CD4-positive, alpha-beta T cell treated with Interleukin-2 at 100 ng/mL for 4 hours (primary cell): ENCODE measurements at regions not wholly inside any gene's neighbourhood (a gene's known extent, or its start where the extent isn't known, plus 50 kb on each side); places are given as distances from the start of the nearest gene placed in this dataset.

Source experiments
- DNase-seq: peaks from one replicate; pipeline ENCODE4 v3.0.0-alpha.2; 2020; ENCODE audit warnings: low spot score

DNA sequence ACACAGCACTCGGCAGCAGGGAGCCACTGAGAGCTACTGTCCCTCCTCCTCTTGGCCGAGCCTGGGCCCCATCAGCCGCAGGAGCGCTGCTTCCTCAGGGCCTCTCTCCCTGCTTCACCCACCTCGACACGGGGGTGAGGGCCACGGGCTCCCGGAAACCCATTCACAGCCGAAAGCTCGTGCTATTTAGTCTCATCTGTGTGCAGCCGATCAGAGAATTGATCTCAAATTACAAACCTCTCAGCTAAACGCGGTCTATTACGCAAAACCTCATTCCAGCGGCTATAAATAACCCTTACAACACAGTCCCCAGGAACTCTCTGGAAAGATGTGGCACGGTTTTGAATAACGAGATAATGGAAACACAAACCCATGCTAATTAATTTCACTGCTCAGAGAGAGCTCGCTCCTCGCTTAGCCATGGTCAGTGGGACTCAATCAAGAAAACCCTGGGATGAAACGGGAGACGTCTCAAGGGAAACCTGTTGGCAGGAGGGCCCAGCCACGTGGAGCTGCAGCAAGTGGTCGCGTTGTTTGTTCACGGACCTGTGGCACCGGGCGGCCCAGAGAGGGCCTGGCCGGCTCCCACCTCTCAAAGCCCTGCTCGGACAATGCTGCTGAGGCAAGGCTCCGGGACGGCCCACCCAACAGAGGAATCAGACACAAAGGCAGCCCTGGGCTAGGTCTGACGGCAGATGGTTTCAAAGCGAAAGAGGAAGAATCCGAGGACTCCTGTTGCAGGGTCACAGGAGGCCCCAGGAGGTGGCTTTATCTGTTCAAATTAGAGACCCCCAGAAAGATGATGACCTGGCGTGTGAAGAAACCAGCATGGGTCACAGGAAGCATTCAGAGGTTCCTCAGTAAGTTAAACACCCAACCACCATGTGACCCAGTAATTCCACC, 210.5 kb downstream of the CTTN start:
- DNase-seq = no peak

DNA sequence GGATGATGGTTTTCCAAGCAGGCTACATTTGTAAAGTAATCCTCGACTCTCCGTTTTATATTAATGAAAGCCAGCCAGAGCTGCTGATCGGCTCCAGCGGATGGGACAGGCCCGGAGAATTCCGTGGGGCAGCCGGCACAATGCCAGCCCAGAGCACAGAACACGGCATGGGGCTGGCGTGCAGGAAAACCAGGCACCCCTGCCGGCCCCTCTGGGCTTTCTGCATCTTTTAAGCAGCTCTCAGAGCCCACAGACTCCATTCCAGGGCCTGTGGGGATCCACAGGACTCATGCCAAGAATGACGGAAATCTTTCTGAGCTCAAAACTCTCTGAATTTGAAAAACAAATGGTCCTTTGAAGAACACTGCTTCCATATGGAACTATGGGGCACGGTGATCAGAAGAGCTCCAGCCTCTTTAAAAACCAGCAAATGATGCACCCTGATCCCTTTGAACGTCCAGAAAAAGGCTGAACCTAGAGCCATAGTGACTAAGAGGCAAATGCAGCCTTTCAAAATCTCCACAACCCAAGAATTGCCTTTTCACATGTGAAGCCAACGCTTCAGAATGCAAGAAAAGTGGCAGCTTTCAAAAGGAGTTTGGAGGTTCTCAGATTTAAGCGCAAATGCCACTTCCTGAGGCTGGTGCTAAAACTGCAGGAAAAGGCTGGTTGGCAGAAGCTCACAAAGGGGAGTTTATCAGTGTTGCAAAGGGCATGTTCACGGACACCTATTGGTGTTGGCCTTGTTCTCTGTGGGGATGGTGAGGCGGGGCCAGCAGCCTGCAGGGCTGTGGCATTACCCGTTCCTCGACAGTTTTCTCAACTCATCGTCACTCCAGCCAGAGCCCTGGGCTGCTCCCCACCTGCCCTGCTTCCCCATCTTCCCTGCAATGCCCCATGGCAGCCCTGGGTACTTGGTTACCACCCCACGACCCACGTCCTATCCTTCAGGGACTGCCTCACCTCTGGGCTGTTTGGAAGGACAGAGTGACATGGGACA, 212.5 kb downstream of the CTTN start:
- no peak for DNase-seq

DNA sequence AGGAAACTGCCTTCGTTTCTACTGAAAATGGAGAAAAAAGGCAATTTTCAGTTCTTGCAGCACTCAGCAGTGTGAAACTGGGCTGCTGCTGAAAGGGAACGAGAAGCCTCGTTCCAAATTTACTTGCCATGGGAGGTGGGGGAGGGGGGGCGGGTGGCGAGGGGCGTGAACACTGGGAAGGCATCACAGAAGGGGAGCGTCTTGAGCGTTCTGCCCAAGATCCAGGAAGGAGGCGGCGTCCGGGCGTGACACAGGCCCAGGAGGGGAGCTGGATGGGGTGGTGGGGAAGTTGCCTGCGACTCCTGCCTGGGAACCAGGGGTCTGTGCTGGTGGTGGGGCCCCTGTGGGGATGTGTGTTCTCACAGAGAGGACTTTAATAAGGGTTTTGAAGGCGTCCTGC, 213.5 kb downstream of the CTTN start:
- no peak for DNase-seq

DNA sequence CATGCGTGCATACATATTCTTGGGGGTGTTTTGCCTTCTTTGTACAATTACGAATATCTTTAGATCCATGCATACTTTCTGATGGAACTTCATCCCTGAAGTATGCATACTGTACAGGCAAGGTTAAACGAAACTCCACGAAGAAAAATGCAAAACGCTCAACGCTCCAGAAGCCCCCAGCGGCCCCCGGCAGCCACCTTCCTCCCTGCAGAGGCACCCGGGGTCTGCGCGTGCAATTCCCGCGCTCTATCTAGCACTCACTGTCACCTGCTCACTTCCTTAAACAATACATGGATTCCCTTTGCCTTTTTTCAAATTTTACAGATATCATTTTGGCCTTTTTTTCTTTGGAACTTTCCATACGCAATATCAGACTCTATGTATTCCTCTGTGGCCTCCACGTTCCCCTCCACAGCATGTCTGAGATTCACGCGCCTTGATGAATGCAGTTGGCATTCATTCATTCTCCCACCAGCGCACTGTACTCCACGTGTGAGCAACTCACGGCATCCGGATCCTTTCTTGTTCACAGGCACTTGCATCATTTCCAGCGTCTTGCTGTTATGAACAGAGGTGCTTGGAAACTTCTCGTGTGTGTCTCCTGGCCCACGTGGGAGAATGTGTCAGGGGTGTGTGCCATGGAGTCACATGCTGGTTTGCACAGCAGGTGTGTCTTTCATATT, 214.3 kb downstream of the CTTN start:
- DNase-seq = no peak

DNA sequence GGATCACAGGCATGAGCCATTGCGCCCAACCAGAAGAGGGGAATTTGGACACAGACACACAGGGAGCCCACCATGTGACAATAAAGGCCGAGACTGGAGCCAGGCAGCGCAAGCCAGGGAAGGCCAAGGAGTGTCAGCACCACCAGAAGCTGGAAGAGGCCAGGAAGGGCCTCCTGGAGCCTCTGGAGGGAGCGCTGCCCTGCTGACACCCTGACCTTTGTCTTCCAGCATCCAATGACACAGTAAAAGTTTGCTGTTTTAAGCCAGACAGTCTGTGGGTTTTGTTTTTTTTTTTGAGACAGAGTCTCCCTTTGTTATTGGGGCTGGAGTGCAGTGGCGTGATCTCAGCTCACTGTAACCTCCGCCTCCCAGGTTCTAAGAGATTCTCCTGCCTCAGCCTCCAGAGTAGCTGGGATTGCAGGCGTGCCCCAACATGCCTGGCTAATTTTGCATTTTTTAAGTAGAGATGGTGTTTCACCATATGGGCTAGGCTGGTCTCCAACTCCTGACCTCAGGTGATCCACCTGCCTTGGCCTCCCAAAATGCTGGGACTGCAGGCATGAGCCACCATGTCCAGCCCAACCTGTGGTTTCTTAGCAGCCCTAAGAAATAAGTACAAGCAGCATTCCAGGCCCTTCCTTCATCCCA, 215.8 kb downstream of the CTTN start:
- no peak for DNase-seq

DNA sequence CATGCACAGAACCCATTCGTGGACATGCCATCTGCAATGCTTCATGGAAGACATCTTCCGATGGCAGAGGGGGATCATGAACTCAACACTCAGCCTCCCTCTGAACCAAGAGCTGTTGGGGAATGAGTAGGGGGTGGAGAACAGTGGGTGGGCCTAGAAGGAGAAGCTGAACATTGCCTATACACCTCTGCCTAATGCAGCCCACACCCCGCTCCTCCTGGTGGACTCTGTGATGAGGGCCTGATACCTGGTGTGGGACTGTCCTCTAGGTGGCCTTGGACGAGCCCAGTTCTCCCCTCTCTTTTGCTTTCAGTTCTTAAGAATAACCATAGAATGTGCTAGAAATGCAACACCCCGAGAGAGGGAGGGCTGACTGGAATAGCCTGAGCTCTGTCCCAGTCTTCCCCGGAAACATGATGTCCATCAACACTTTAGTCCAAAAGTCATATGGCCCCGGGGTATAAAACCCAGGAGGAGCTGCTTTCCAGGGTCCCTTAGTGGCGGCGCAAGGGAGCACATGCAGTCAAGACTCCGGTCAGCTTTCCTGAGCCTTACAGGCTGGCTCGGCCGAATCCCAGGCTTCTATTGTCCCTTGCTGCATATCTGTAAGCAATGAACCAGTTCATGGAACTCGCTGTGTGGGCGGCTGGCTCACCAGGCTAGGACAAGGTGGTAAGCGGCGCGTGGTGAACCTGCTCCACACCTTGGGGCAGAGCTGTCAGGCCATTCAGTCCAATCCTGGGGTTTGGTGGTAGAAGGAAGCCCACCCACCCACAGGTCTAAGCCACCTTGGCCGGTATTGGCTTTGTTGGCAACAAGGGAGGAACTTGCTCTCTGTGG, 216.9 kb downstream of the CTTN start:
- no peak for DNase-seq

DNA sequence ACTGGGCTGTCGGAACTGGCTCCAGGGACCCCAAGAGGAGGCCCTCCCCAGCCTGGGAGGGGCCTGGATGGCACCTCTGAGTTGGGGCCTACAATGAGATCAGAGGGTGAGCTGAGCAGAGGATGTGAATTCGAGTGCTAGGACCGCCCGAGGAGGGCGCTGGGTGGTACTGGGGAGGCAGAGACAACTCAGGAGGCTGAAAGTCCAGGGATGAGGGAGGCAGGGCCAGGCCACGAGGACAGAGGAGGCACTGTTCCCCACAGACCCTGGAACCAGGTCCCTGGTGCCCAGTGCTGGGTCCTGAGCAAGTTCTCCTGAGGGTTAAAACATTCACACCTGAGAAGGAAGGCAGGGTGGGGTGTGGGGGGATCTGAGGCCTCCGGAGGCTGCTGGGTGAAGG, 218.0 kb downstream of the CTTN start:
- DNase-seq = no peak

DNA sequence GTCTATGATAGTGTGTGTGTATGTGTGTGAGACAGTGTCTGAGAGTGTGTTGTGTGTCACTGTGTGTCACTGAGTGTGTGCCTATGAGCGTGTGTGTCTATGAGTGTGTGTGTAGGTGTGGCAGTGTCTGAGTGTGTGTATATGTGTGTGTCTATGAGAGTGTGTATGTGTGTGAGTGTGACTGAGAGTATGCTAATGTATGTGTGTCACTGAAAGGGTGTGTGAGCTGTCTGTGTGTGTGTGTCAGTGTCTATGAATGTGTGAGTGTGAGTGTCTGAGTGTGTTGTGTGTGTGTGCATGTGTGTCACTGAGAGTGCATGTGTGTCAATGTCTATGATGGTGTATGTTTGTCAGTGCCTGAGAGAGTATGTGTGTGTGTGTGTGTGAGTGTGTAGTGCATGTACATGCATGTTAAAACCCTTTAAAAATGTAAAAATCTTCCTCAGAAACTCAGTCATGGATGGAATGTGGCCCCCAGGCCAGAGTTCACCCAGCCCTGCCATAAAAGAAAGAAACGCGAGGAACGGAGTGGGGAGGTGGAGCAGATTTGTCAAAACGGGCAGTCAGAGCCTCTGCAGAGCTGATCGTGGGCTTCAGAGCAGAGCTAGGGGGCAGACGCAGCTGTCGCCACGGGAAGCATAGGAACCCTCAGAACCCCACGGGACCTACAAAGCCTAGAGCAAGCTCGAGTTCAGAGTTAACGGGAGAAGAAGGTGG, 218.8 kb downstream of the CTTN start:
- no peak for DNase-seq

DNA sequence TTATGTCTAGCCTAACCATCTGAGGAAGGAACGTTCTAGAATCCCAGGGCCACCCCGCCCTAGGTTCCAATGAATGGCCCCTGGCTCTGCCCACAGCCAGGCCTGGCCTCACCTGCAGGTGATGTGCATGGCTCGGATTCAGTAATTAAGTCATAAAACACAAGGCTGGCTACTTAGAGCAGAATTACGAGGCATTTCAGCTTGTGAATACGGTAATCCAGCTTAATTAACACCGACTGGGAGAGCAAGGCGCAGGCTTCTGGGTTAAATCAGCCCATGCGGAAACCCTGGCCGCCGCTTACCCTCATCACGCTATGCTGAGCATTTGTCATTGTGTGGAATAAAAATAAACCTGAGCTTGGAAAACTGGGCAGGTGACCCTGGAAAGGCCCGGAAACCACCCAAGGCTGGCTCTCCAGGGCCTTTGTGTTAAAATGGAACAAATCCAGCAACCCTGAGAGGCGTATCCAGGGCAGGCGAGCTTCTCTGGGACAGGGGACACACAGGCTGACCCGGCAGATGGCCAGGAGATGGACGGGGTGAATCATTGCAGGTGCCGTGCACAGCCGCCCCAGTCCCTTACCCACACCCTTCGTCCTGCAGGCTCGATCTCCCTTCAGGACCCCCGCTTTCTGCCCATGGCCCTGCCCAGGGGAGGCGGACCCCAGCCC, 220.2 kb downstream of the CTTN start:
- no peak for DNase-seq

DNA sequence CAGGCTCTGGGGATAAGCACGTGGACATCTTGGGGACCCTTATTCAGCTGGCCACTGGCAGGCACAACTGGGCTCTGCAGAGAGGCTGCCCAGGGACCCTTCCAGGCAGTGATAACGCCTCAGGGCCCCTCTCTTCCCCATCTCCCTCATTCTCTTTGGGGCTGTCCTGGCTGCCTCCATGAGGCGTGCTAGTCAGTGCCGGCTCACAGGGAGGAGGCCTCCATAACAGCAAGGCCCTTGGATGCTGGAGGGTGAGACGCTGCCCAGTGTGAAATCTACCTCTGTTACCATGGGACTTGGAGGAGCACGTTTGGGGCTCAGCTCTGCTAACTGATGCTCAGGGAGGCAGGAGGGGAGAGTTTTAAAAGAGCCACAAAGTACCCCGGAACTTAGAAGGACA, 221.3 kb downstream of the CTTN start:
- no peak for DNase-seq

DNA sequence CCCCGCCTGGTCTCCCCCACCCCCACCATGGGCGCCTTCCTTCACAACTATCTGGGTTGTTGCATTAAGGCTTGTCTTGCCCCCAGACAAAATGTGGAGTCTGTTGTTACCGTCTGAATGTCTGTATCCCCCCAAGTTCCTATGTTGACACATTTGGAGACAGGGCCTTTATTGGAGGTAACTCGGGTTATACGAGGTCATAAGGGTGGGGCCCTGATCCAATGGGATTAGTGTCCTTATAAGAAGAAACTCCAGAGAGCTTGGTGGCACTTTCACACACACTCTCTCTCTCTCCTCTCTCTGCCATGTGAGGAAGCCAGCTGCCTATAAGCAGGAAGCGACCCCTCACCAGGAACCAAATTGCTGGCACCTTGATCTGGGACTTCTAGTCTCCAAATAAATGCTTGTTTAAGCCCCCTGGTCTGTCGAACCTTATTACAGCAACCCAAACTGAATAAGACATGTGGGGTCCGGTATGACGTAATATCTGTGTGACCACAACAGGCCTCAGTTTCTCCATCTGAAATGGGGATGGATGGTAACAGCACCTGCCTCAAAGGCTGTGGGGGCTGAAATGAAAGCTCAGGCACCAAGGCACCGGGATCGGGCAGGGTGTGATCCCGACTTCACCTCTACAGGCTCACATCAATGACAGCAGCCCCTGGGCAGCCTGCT, 222.3 kb downstream of the CTTN start:
- DNase-seq = no peak

DNA sequence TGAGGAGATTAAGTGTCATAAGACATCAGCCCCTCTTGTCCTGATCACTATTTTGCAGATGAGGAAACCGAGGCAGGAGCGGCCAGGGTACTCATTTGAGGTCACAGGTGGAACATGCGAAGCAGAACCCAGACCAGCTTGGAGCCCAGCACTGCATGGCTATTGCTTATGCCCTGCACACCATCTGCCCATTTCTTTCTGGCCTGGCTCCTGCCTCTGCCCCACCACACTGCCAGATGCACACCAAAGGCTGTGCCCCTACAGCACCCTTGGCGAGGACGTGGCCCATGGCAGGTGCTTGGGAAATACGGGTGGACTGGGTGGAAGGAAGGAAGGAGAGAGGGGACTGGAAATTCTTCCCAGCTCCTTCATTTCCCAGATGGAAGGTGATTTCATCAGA, 222.9 kb downstream of the CTTN start:
- DNase-seq = no peak

DNA sequence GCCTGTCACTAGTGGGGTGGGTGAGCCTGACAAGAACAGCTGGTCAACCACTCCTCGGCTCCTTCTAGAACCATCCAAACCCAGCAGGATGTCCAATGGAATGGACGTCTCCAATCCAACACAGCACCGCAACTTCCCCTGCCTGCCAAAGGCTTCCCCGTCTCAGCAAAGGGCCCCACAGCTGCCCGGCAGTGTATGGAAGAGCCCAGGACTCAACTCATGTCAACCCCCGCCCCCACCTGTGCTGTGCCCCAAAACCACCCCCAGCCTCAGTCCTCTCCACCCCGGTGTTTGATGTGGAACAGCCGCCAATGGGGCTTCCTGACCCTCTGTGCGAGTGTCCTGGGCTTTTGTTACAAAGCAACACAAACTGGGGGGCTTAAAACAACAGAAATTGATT, 223.8 kb downstream of the CTTN start:
- DNase-seq = no peak

DNA sequence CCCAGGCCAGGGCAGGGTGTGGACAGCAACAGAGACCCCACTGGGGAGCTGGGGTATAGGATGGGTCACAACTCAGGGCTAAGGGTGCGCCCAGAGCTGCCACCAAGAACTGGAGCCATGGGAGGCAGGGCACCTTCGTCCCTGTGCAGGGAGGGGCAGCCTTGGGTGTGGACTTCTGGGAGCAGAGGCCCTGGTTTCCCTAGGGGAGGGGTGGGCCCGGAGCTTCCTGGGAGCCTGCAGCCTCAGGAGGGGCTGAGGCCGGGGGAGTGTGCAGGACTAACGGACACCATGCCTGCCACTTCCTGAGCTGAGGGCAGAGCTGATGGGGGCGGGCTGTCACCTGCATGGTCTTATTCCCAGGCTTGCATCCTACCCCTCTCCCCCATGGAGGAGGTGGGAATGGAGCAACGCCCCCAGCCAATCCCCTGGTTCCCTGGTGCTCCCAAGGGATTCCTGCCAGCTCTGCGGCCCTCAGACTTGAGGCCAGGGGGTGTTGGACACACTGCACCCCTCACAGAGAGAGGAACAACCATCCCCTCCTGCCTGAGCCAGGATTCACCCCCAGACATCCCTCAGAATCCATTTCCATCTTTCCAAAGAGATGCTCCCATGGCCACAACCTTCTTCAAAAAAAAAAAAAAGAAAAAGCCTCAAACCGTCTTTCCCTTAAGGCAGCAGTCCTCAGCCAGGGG, 225.7 kb downstream of the CTTN start:
- no peak for DNase-seq

DNA sequence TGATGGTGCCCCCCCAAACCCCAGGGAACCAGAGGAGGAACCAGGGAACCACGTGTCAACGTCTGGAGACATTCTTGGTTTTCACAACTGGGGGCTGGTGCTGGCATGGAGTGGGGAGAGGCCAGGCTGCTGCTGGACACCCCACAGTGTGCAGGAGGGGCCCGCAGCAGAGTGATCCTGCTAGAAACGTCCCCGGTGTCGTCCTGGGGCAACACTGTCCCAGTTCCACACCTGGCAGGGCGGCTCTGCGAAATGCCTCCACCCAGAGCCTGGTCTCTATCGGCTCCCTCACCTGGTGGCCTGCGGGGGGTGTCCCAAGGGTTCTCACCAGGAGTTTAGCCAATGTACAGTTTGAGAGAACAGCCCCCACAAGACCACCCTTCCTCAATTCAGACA, 226.3 kb downstream of the CTTN start:
- no peak for DNase-seq

DNA sequence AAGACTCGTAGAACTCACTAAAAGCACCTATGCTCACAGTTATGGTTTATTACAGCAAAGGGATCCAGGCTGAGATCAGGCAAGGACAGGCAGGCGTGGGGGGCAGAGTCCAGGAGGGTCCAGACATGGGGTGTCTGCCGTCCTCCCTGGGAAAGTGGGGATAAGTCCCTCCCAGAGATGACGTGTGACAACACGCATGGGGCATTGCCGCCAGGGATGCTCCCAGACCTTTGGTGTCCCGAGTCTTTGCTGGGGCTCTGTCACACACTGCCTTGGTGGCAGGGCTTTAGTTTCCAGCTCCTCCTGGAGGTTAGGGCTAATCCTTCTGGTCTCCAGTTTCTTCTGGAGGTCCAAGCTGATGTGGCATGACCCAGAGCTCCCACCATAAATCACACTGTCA, 226.7 kb downstream of the CTTN start:
- DNase-seq = no peak

DNA sequence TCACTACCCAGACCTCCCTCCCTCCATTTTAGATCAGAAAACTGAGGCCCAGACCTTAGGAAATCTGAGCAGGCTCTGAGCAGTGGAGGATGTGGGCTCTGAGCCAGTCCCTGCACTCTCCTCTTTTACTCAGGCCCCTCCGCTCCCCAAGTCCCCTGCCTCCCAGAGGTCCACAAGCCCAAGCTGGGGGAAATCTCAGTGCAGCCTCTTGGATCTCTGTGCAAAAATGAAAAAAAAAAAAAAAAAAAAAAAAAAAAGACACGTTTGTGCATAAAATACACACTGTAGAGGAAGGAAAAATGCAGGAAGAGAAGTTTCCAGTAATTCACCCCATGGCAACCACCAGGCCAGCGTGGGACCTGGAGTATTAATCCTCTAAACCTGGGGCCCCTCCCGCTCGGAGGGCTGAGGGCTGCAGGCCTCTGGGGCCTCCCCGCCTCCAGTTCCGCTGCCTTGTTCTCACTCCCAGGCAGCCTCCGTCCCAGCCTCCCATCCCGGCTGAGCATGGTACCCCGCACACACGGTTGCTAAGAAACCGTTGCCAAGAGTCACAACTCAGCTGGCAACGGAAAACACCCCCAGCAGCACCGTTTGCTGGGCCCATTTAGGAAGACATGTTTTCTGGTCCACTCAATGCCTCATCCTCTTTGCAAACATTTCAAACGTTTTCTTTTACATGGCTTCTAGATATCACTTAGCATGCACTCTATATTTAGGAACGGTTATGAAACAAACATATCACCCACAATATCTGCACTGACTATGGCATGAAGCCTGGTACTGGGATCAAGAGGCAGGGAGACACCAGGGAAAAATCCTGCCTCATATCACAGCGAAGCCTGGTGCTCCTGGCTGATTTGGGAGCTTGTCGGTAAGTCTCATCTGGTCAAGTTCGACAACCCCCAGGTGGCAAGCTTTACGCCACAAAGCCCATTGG, 227.5 kb downstream of the CTTN start:
- no peak for DNase-seq
